ENCODE measurements at regions not wholly inside any gene's neighbourhood (a gene's known extent, or its start where the extent isn't known, plus 50 kb on each side); places are given as distances from the start of the nearest gene placed in this dataset.

DNA sequence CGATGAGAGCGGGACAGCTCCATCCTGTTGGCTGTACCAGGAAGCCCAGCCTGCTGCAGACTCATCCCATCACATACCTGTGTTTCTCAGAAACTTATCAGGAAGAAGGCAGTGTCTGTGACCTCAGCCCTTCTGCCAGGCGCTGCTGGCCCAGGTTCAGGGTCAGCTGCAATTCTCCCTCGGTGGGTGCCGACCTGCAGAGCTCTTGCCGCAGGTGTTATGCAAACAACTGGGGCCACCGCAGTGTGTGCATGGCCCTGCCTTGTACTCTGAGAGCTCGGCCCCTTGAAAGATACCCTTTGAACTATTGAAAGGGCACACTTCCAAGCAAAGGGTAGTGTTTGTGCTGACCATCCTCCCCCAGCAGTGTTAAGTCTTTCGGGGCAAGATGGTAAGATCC is 322.2 kb upstream of the DIO3 start:
- peaks cover 0 to 14% (median 0%) of the 10 kb centered on the region in 4 donors for H3K27me3 ChIP-seq
- no peak for DNase-seq (ENCODE audit: extremely low spot score)
- 85% methylated on average over 9 of the region's 9 CpGs for WGBS

DNA sequence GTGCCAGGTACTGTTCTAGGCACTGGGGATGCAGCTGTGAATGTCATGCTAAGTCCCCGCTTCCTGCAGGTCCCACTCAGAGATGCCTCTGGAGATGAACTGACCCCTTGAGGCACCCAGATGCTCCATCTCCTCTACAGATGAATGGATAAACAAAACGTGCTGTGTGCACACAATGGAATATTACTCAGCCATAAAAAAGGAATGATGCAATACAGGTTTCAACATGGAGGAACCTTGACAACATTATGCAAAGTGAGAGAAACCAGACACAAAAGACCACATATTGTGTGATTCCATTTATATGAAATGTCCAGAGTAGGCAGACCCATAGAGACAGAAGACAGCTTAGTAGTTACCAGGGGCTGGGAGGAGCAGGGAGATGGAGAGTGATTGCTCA is 320.1 kb upstream of the DIO3 start:
- Histone ChIP-seq H3K4me1 (no peaks in the 10 kb centered on the region), H3K27ac (replicated peaks in 1 of 4) (no peak overlapping the region), H3K4me3 (no peak overlapping the region), H3K27me3 (peaks cover 0 to 14% (median 0%) of the 10 kb centered on the region in 4 donors), H3K36me3 (no peaks in the 10 kb centered on the region), H3K9me3 (no peaks in the 10 kb centered on the region)
- 86% methylated on average over 2 of the region's 2 CpGs for WGBS
- TF ChIP-seq EP300 (IDR thresholded peaks at IDR 0.05) (no peak), POLR2A (IDR thresholded peaks at IDR 0.05; ENCODE audit: low read depth) (no peak), POLR2AphosphoS5 (IDR thresholded peaks at IDR 0.05) (no peak)
- TF ChIP-seq, protein P1, sequence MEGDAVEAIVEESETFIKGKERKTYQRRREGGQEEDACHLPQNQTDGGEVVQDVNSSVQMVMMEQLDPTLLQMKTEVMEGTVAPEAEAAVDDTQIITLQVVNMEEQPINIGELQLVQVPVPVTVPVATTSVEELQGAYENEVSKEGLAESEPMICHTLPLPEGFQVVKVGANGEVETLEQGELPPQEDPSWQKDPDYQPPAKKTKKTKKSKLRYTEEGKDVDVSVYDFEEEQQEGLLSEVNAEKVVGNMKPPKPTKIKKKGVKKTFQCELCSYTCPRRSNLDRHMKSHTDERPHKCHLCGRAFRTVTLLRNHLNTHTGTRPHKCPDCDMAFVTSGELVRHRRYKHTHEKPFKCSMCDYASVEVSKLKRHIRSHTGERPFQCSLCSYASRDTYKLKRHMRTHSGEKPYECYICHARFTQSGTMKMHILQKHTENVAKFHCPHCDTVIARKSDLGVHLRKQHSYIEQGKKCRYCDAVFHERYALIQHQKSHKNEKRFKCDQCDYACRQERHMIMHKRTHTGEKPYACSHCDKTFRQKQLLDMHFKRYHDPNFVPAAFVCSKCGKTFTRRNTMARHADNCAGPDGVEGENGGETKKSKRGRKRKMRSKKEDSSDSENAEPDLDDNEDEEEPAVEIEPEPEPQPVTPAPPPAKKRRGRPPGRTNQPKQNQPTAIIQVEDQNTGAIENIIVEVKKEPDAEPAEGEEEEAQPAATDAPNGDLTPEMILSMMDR (IDR thresholded peaks at IDR 0.05): no peak
- no peak for DNase-seq (ENCODE audit: extremely low spot score)
- intact Hi-C loops (cut with DNase I): no loop called here

More for the DNA sequence above, 322.2 kb upstream of the DIO3 start:
- Histone ChIP-seq H3K4me3 (no peak overlapping the region), H3K36me3 (no peaks in the 10 kb centered on the region), H3K9me3 (no peaks in the 10 kb centered on the region), H3K4me1 (no peaks in the 10 kb centered on the region), H3K27ac (replicated peaks in 1 of 4) (no peak overlapping the region)
- no peak for TF ChIP-seq POLR2AphosphoS5 (IDR thresholded peaks at IDR 0.05)
- no peak for TF ChIP-seq EP300 (IDR thresholded peaks at IDR 0.05)
- TF ChIP-seq, protein P1 (IDR thresholded peaks at IDR 0.05): no peak
- TF ChIP-seq POLR2A (IDR thresholded peaks at IDR 0.05; ENCODE audit: low read depth): no peak
- intact Hi-C loops (cut with DNase I): no loop called here

DNA sequence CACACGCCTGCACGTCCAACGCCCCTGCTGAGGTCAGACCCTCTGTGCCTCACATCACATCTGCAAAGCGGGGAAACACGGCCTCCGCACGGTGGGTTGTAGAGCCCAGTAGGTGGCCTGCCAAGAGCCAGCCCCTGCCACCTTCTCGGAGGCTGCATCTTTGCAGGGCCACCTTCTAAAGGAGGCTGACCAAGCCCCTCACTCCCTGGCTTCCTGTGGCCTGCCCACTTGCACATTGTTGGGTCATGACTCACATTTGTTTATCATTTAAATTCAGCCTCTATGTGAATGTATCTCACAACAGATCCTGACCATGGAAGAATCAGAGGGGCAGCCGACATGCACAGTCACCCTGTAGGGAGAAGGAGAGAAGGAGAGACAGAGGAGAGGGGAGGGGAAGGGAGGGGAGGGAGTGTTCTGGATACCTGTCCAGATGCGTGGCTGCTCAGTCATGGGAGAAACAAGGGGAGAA is 319.5 kb upstream of the DIO3 start:
- Histone ChIP-seq H3K27ac (replicated peaks in 1 of 4) (no peak overlapping the region), H3K4me1 (no peaks in the 10 kb centered on the region), H3K36me3 (no peaks in the 10 kb centered on the region), H3K9me3 (no peaks in the 10 kb centered on the region), H3K4me3 (no peak overlapping the region), H3K27me3 (peaks cover 0 to 13% (median 0%) of the 10 kb centered on the region in 4 donors)
- no peak for DNase-seq (ENCODE audit: extremely low spot score)
- TF ChIP-seq, protein P1 (IDR thresholded peaks at IDR 0.05): no peak
- intact Hi-C loops (cut with DNase I): no loop called here
- 81% methylated on average over 10 of the region's 10 CpGs for WGBS

DNA sequence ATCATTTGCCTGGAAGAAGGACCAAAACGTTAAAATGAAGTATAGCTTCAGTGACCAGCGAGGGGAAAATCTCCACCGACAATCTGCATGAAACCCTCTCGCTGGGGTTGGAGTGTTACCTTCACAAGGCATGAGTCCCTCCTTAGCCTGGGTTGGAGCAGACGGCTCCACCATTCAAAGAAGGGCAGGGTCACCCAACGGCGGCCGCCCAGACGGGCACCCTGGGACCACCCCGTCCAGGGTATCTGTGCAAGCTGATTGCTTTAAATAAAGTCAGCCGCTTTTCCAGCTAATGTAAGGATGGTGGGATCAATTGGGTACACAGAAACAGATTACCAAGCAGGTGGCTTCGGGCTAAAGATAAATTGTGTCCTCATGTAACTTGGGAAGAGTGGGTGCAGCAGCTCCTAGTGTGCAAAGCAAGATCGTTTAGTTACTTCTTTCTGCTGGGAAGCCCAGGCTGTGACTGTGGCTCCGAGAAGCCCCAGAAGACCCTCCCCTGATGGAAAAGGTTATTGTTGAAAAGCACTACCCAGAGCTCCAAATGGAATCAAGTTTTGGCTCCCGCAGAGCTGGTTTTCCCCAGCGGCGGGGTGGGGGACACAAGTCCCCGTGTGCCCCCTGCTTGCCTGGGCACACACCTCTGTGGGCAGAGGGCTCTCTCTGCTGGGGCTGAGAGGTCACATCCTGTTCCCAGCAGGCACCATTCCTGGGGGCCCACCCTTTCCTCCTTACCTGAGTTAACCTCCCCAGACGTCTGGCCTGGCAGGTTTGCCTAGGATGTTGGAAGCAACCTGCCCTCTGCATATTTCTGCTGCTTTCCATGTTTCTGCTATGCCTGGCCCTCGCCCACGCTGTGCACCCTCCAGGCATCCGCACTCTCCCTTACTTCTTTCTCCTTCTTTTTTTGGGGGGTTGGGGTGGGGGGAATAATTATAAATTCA is 318.6 kb upstream of the DIO3 start:
- H3K9me3 ChIP-seq: no peaks in the 10 kb centered on the region
- TF ChIP-seq, protein P1 (IDR thresholded peaks at IDR 0.05): no peak
- TF ChIP-seq POLR2AphosphoS5 (IDR thresholded peaks at IDR 0.05): no peak
- TF ChIP-seq EP300 (IDR thresholded peaks at IDR 0.05): no peak
- TF ChIP-seq POLR2A (IDR thresholded peaks at IDR 0.05; ENCODE audit: low read depth): no peak
- intact Hi-C loops (cut with DNase I): no loop called here
- no peak overlapping the region for H3K4me3 ChIP-seq
- no peaks in the 10 kb centered on the region for H3K4me1 ChIP-seq
- no peaks in the 10 kb centered on the region for H3K36me3 ChIP-seq
- H3K27ac ChIP-seq (replicated peaks in 1 of 4): no peak overlapping the region
- H3K27me3 ChIP-seq: peaks cover 0 to 7% (median 0%) of the 10 kb centered on the region in 4 donors
- WGBS: 77% methylated on average over 22 of the region's 22 CpGs
- DNase-seq (ENCODE audit: extremely low spot score): no peak
